ENCODE measurements at regions not wholly inside any gene's neighbourhood (a gene's known extent, or its start where the extent isn't known, plus 50 kb on each side); places are given as distances from the start of the nearest gene placed in this dataset.

GRCh38 chr10:110425684-110426293 lies 71.9 kb upstream of the DUSP5 start:
- no peaks in the 10 kb centered on the region for H3K9me2 ChIP-seq (replicated peaks; ENCODE audit: insufficient read depth, low read length)
- no peak overlapping the region for H3K27ac ChIP-seq (ENCODE audit: low read depth, low read length)
- no peaks in the 10 kb centered on the region for H3K79me2 ChIP-seq (ENCODE audit: insufficient read depth, low read length)
- H3K27me3 ChIP-seq (ENCODE audit: low read length): no peaks in the 10 kb centered on the region
- H3K4me2 ChIP-seq (ENCODE audit: low read depth, low read length, poor library complexity, severe bottlenecking): no peak overlapping the region
- H4K20me1 ChIP-seq (ENCODE audit: low read depth, low read length): no peaks in the 10 kb centered on the region
- H3K9me3 ChIP-seq (ENCODE audit: insufficient read depth, low read length): no peaks in the 10 kb centered on the region
- no peak overlapping the region for H3K9ac ChIP-seq (ENCODE audit: low read length)
- no peaks in the 10 kb centered on the region for H3F3A ChIP-seq (ENCODE audit: insufficient read depth)
- H2AFZ ChIP-seq (ENCODE audit: low read depth, low read length, severe bottlenecking): no peak overlapping the region
- H3K36me3 ChIP-seq (ENCODE audit: low read length): no peaks in the 10 kb centered on the region
- no peak overlapping the region for H3K4me3 ChIP-seq (ENCODE audit: insufficient read depth, low read length, poor library complexity, severe bottlenecking)
- TF ChIP-seq EZH2phosphoT487 (conservative IDR thresholded peaks at IDR 0.05; ENCODE audit: low read length) (no peak), CTCF (IDR thresholded peaks at IDR 0.05; ENCODE audit: insufficient read depth, low read length, poor library complexity, severe bottlenecking) (no peak)

GRCh38 chr10:110426294-110427181 lies 71.2 kb upstream of the DUSP5 start:
- Histone ChIP-seq H3K9me2 (replicated peaks; ENCODE audit: insufficient read depth, low read length) (no peaks in the 10 kb centered on the region), H3F3A (ENCODE audit: insufficient read depth) (no peaks in the 10 kb centered on the region), H4K20me1 (ENCODE audit: low read depth, low read length) (no peaks in the 10 kb centered on the region), H3K79me2 (ENCODE audit: insufficient read depth, low read length) (no peaks in the 10 kb centered on the region), H3K4me3 (ENCODE audit: insufficient read depth, low read length, poor library complexity, severe bottlenecking) (no peak overlapping the region), H3K4me2 (ENCODE audit: low read depth, low read length, poor library complexity, severe bottlenecking) (no peak overlapping the region), H2AFZ (ENCODE audit: low read depth, low read length, severe bottlenecking) (no peak overlapping the region), H3K27me3 (ENCODE audit: low read length) (no peaks in the 10 kb centered on the region), H3K9me3 (ENCODE audit: insufficient read depth, low read length) (no peaks in the 10 kb centered on the region), H3K27ac (ENCODE audit: low read depth, low read length) (no peak overlapping the region), H3K9ac (ENCODE audit: low read length) (no peak overlapping the region), H3K36me3 (ENCODE audit: low read length) (no peaks in the 10 kb centered on the region)
- TF ChIP-seq CTCF (IDR thresholded peaks at IDR 0.05; ENCODE audit: insufficient read depth, low read length, poor library complexity, severe bottlenecking) (no peak), EZH2phosphoT487 (conservative IDR thresholded peaks at IDR 0.05; ENCODE audit: low read length) (no peak)

GRCh38 chr10:110429301-110429700 lies 68.4 kb upstream of the DUSP5 start:
- H3K4me3 ChIP-seq (ENCODE audit: insufficient read depth, low read length, poor library complexity, severe bottlenecking): no peak overlapping the region
- H3F3A ChIP-seq (ENCODE audit: insufficient read depth): no peaks in the 10 kb centered on the region

More at GRCh38 chr10:110429301-110429700, 68.4 kb upstream of the DUSP5 start:
- no peaks in the 10 kb centered on the region for H4K20me1 ChIP-seq (ENCODE audit: low read depth, low read length)
- H3K4me2 ChIP-seq (ENCODE audit: low read depth, low read length, poor library complexity, severe bottlenecking): no peak overlapping the region
- H3K27ac ChIP-seq (ENCODE audit: low read depth, low read length): no peak overlapping the region
- H3K79me2 ChIP-seq (ENCODE audit: insufficient read depth, low read length): no peaks in the 10 kb centered on the region
- TF ChIP-seq CTCF (IDR thresholded peaks at IDR 0.05; ENCODE audit: insufficient read depth, low read length, poor library complexity, severe bottlenecking) (no peak), EZH2phosphoT487 (conservative IDR thresholded peaks at IDR 0.05; ENCODE audit: low read length) (no peak)
- no peak overlapping the region for H2AFZ ChIP-seq (ENCODE audit: low read depth, low read length, severe bottlenecking)
- H3K27me3 ChIP-seq (ENCODE audit: low read length): no peaks in the 10 kb centered on the region
- H3K9me3 ChIP-seq (ENCODE audit: insufficient read depth, low read length): no peaks in the 10 kb centered on the region
- H3K9ac ChIP-seq (ENCODE audit: low read length): no peak overlapping the region
- no peaks in the 10 kb centered on the region for H3K9me2 ChIP-seq (replicated peaks; ENCODE audit: insufficient read depth, low read length)
- H3K36me3 ChIP-seq (ENCODE audit: low read length): no peaks in the 10 kb centered on the region
